Adrenal gland (tissue), 5 donors: ENCODE measurements at regions not wholly inside any gene's neighbourhood (a gene's known extent, or its start where the extent isn't known, plus 50 kb on each side); places are given as distances from the start of the nearest gene placed in this dataset.

Source experiments
- POLR2A ChIP-seq, 2 donors: fragments of 450-650 bp; IDR thresholded peaks; one replicate each; pipeline ENCODE4 v1.6.1; 2017; ENCODE audit warnings: antibody characterized with exemption in 2 of 2, mild to moderate bottlenecking in 2 of 2, moderate library complexity in 1 of 2
- TF ChIP-seq, protein P1 (sequence below), 6 experiments: fragments of 450-650 bp in 4 of 6; fragments of 200-600 bp in 2 of 6; sonication (generic) in 1 of 6; IDR thresholded peaks; 1 replicate in 5 of 6; 2 replicates in 1 of 6; pipeline versions ENCODE4 v1.5.1 to v1.8.0; 2016 to 2021; ENCODE audit warnings: antibody characterized with exemption in 6 of 6, mild to moderate bottlenecking in 2 of 6, moderate library complexity in 1 of 6
- donor health status: DM: no; HTN: no; CAD: no.

DNA sequence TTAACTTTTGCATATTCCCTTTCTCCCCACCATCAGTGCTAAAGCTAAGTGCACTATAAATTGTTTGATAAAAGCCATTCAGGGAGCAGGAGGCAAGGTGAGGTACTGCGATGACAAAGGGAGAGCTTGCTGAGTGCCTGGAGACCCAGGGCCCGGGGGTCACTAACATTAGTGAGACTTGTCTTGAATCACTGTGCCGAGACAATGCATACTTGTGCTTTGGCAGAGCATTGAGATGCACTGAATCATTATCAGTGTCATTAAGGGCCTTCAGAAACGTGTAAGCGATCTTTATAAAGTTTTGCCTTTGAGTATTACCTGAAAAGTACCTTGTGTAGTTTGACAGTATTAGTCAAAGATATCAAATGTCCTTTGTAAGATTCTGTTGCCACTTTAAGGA is 447.5 kb downstream of the PCNX1 start:
- TF ChIP-seq, protein P1, sequence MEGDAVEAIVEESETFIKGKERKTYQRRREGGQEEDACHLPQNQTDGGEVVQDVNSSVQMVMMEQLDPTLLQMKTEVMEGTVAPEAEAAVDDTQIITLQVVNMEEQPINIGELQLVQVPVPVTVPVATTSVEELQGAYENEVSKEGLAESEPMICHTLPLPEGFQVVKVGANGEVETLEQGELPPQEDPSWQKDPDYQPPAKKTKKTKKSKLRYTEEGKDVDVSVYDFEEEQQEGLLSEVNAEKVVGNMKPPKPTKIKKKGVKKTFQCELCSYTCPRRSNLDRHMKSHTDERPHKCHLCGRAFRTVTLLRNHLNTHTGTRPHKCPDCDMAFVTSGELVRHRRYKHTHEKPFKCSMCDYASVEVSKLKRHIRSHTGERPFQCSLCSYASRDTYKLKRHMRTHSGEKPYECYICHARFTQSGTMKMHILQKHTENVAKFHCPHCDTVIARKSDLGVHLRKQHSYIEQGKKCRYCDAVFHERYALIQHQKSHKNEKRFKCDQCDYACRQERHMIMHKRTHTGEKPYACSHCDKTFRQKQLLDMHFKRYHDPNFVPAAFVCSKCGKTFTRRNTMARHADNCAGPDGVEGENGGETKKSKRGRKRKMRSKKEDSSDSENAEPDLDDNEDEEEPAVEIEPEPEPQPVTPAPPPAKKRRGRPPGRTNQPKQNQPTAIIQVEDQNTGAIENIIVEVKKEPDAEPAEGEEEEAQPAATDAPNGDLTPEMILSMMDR (IDR thresholded peaks at IDR 0.05), result no peak
- TF ChIP-seq POLR2A (IDR thresholded peaks at IDR 0.05), result no peak
